Heart left ventricle (tissue), 16 donors: ENCODE measurements at regions not wholly inside any gene's neighbourhood (a gene's known extent, or its start where the extent isn't known, plus 50 kb on each side); places are given as distances from the start of the nearest gene placed in this dataset.

Experiments used
- ATAC-seq, 4 donors: fragments of 200-7000 bp; cut with Tn5 transposase; one replicate each; pipeline ENCODE4 v1.9.1; 2020 to 2022; ENCODE audit warnings: moderate library complexity in 4 of 4, mild to moderate bottlenecking in 3 of 4, moderate number of reproducible peaks in 1 of 4
- DNase-seq, 5 donors: peaks; one replicate each; pipeline ENCODE4 v3.0.0-alpha.2; 2020
- H3K27ac ChIP-seq, 12 donors: fragments of 200-600 bp; sonication (generic) in 4 of 12; one replicate each; pipeline versions ENCODE4 v1.5.0 to v1.8.0; 2016 to 2022; ENCODE audit warnings: mild to moderate bottlenecking in 2 of 12
- H3K27me3 ChIP-seq, 9 donors: fragments of 200-600 bp; sonication (generic) in 2 of 9; one replicate each; pipeline versions ENCODE4 v1.5.1 to v1.8.0; 2016 to 2022; ENCODE audit warnings: mild to moderate bottlenecking in 3 of 9
- H3K36me3 ChIP-seq, 9 donors: fragments of 200-600 bp; sonication (generic) in 2 of 9; one replicate each; pipeline versions ENCODE4 v1.5.0 to v1.8.0; 2018 to 2022; ENCODE audit warnings: mild to moderate bottlenecking in 2 of 9
- H3K4me1 ChIP-seq, 12 donors: fragments of 200-600 bp; sonication (generic) in 4 of 12; one replicate each; pipeline versions ENCODE4 v1.5.0 to v1.8.0; 2016 to 2022; ENCODE audit warnings: mild to moderate bottlenecking in 3 of 12
- H3K4me3 ChIP-seq, 12 donors: fragments of 200-600 bp; sonication (generic) in 4 of 12; one replicate each; pipeline versions ENCODE4 v1.5.0 to v1.8.0; 2017 to 2022; ENCODE audit warnings: mild to moderate bottlenecking in 9 of 12, moderate library complexity in 4 of 12
- H3K9me3 ChIP-seq, 12 donors: fragments of 200-600 bp; sonication (generic) in 4 of 12; one replicate each; pipeline versions ENCODE4 v1.5.0 to v1.8.0; 2016 to 2022; ENCODE audit warnings: mild to moderate bottlenecking in 1 of 12
- POLR2A ChIP-seq, 2 donors: fragments of 450-650 bp; IDR thresholded peaks; one replicate each; pipeline ENCODE4 v1.6.1; 2017; ENCODE audit warnings: antibody characterized with exemption in 2 of 2, mild to moderate bottlenecking in 2 of 2, moderate library complexity in 2 of 2
- WGBS, 4 donors: extraction: QIAGEN DNeasy Blood & Tissue Kit in 2 of 4; methylation state at CpG; one replicate each; pipeline versions ENCODE4 v1.1.5 to v1.1.7; 2013 to 2018; 5-methylcytosine and 5-hydroxymethylcytosine counted together
- intact Hi-C, 10 donors: fragments of 100-400 bp; cut with DNase I; formaldehyde crosslinking; loops; one replicate each; pipeline versions ENCODE4 v1.11.1 to v1.14.2; 2022
- TF ChIP-seq, protein P1 (sequence below), 12 donors: fragments of 200-600 bp; sonication (generic) in 4 of 12; IDR thresholded peaks; one replicate each; pipeline versions ENCODE4 v1.5.0 to v1.8.0; 2018 to 2022; ENCODE audit warnings: antibody characterized with exemption in 12 of 12, mild to moderate bottlenecking in 5 of 12
- donor health status: ischemic (EF 13 %, LVEDD 7.1; RV severe dilation, severe dysfunction).
- donor health status: healthy with polysubstance abuse.
- donor health status: DM: no; HTN: yes; CAD: no.
- donor health status: DM: no; HTN: no; CAD: no.
- donor health status: ischemic (EF 25% LVEDD 6.9; RV normal size, moderate dysfunction).
- donor health status: ischemic (EF 25% LVEDD 5.7; RV mildly dilated, moderate dysfunction).
- donor health status: healthy.
- donor health status: DM: yes; HTN: yes; CAD: no.
- donor health status: ischemic (EF 35%, LVEDD 5.7; RV mildly dilated, moderate dysfunction).
- donor health status: nonischemic (EF 11% LVEDD 7.7; RV severe dilation, severe dysfunction).
- donor health status: DM: yes; HTN: yes; CAD: no.
- donor health status: PGD.
- donor health status: ischemic (EF 29% LVEDD 5.4; RV normal size, mild dysfunction).
- donor health status: nonischemic (EF 23%, LVEDD 6.1; RV moderate dilation, normal function).

DNA sequence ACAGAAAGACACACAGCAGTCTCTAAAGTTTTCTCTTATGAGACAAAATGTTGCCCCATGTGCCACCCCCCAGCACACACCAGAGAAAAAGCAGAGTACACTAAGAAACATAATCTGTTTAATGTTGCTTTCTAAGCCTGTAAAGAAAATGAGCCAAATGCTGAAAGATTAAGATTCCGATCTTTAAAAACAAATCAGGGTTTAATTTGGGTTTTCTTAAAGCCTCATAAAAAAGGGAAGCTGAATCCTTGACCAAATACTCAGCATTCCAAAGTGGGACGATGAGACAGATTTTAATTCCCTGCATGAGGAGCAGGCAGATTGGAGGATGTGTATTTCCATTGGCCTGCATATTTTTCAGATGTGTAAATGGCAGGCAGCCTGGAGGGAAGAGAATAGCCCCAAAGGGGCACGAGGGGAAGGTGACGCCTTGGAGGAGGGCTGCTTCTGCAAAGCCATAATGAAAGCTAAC lies 118.4 kb downstream of the COPRS start:
- H3K9me3 ChIP-seq: peaks cover 0 to 11% (median 0%) of the 10 kb centered on the region in 12 donors
- intact Hi-C loops: loop anchor here in 3 of 10 donors (5.0 to 10.0 kb wide), 3 partner anchors 102 to 186 kb away; no protein-coding TSS in a partner anchor
- no peak for ATAC-seq
- H3K4me3 ChIP-seq: no peak overlapping the region
- TF ChIP-seq POLR2A (IDR thresholded peaks at IDR 0.05): no peak
- TF ChIP-seq, protein P1, sequence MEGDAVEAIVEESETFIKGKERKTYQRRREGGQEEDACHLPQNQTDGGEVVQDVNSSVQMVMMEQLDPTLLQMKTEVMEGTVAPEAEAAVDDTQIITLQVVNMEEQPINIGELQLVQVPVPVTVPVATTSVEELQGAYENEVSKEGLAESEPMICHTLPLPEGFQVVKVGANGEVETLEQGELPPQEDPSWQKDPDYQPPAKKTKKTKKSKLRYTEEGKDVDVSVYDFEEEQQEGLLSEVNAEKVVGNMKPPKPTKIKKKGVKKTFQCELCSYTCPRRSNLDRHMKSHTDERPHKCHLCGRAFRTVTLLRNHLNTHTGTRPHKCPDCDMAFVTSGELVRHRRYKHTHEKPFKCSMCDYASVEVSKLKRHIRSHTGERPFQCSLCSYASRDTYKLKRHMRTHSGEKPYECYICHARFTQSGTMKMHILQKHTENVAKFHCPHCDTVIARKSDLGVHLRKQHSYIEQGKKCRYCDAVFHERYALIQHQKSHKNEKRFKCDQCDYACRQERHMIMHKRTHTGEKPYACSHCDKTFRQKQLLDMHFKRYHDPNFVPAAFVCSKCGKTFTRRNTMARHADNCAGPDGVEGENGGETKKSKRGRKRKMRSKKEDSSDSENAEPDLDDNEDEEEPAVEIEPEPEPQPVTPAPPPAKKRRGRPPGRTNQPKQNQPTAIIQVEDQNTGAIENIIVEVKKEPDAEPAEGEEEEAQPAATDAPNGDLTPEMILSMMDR (IDR thresholded peaks at IDR 0.05): no peak
- 34 to 47% (median 40%) methylated on average over 4 of the region's 4 CpGs for WGBS, 4 donors
- H3K27ac ChIP-seq: peak overlapping the region in 5 of 12 donors; percentile 43 to 80 (median 70)
- no peak for DNase-seq
- H3K27me3 ChIP-seq: peaks cover 0 to 4% (median 0%) of the 10 kb centered on the region in 9 donors
- no peaks in the 10 kb centered on the region for H3K36me3 ChIP-seq
- H3K4me1 ChIP-seq: peaks cover 6 to 63% (median 22%) of the 10 kb centered on the region in 12 donors

DNA sequence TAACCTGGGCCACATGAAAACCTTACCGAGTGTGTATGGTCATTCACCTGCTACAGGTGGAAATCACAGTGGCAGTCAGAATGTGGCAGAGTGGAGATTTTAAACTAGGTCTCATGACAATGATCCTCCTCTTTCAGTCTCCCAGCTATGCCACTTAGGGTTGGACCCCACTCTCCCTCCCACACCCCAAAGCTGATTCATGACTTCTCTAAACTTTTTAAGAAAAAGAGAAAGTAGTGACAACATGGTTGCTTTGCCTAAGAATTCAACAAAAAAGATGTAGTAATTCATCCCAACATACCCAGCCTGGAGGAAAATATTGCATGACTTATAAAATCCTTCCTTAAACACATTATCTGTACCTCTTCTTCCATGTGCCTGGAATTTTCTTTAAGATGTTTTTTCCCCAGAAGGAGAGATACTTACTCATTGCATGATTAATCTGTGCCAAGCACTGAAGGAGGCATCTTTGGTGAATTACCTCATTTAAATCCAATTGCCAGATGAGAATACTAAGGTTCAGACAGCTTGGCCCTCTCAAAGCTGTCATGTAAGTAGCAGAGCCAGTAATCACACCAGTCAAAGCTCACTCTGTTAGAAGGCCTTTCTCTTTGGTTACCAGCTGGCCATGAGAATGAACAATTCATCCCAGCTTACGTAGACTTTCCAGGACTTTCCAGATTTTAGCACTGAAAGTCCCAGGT lies 119.9 kb downstream of the COPRS start:
- 53 to 87% (median 80%) methylated on average over 2 of the region's 2 CpGs for WGBS, 4 donors
- peak overlapping the region in 11 of 12 donors; percentile 58 to 80 (median 72) for H3K27ac ChIP-seq
- H3K4me1 ChIP-seq: peaks cover 4 to 54% (median 18%) of the 10 kb centered on the region in 12 donors
- intact Hi-C loops: loop anchor here in 4 of 10 donors (1.0 to 5.0 kb wide), 5 partner anchors 42 to 180 kb away; no protein-coding TSS in a partner anchor
- H3K27me3 ChIP-seq: no peaks in the 10 kb centered on the region
- no peaks in the 10 kb centered on the region for H3K36me3 ChIP-seq
- no peak overlapping the region for H3K4me3 ChIP-seq
- ATAC-seq: peak in 3 of 4 donors; percentile 49 to 73 (median 73)
- no peak for DNase-seq
- H3K9me3 ChIP-seq: peaks cover 0 to 11% (median 0%) of the 10 kb centered on the region in 12 donors
- TF ChIP-seq POLR2A (IDR thresholded peaks at IDR 0.05): no peak
- TF ChIP-seq, protein P1 (IDR thresholded peaks at IDR 0.05): no peak

DNA sequence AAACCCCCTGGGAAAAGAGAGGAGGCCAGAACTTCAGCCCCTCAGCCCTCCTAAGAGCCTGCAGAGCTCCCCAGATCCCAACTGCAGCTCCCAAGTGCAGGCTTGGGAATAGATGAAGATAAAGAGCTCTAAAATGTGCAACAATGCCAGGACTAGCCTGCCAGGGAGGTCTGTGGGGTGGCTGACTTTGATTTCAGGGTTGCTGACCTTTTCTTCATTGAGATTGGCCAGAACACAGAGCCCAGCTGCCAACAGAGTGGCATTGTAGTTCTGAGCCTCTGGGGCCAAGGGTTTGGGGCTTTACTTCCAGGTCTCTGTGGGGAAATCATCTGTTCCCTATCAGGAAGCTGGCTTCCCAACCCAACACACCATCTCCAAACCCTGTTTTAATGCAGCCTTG lies 120.6 kb downstream of the COPRS start:
- peaks cover 0 to 11% (median 0%) of the 10 kb centered on the region in 12 donors for H3K9me3 ChIP-seq
- H3K27me3 ChIP-seq: no peaks in the 10 kb centered on the region
- H3K4me3 ChIP-seq: no peak overlapping the region
- peak; percentile 48 to 87 (median 74) for ATAC-seq
- intact Hi-C loops: loop anchor here in 4 of 10 donors (1.0 to 5.0 kb wide), 5 partner anchors 41 to 180 kb away; no protein-coding TSS in a partner anchor
- no peak for TF ChIP-seq POLR2A (IDR thresholded peaks at IDR 0.05)
- TF ChIP-seq, protein P1 (IDR thresholded peaks at IDR 0.05): peak in 1 of 12 donors; percentile 0
- peak overlapping the region in 11 of 12 donors; percentile 58 to 80 (median 72) for H3K27ac ChIP-seq
- peak in 4 of 5 donors; percentile 33 to 63 (median 46) for DNase-seq
- H3K4me1 ChIP-seq: peaks cover 0 to 47% (median 11%) of the 10 kb centered on the region in 12 donors
- no peaks in the 10 kb centered on the region for H3K36me3 ChIP-seq

DNA sequence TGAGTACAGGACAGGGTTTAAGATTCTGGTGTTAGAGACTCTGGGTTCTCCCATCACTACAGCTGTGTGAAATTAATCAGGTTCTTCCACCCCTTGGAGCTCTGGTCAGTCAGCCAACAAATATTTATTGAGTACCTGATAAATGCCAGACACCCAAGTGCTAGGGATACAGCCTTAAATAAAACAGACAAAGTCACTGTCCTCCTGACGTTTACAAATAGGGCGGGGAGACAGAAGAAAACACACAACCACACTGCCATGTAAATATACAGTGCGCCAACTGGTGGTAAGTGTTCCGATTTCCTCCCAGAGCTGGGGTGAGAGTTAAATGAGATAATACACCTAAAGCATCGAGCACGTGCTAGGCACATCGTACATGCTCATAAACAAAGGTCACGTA lies 121.0 kb downstream of the COPRS start:
- H3K4me1 ChIP-seq: peaks cover 0 to 43% (median 9%) of the 10 kb centered on the region in 12 donors
- peak; percentile 23 to 53 (median 48) for ATAC-seq
- DNase-seq: no peak
- H3K4me3 ChIP-seq: no peak overlapping the region
- intact Hi-C loops: loop anchor here in 4 of 10 donors (1.0 to 5.0 kb wide), 5 partner anchors 41 to 179 kb away; no protein-coding TSS in a partner anchor
- H3K9me3 ChIP-seq: peaks cover 0 to 11% (median 0%) of the 10 kb centered on the region in 12 donors
- WGBS, 4 donors: 46 to 67% (median 49%) methylated on average over 8 of the region's 8 CpGs
- peak overlapping the region in 11 of 12 donors; percentile 58 to 80 (median 72) for H3K27ac ChIP-seq
- H3K27me3 ChIP-seq: no peaks in the 10 kb centered on the region
- no peaks in the 10 kb centered on the region for H3K36me3 ChIP-seq
- no peak for TF ChIP-seq POLR2A (IDR thresholded peaks at IDR 0.05)
- TF ChIP-seq, protein P1 (IDR thresholded peaks at IDR 0.05): peak in 1 of 12 donors; percentile 20
